ENCODE measurements at regions not wholly inside any gene's neighbourhood (a gene's known extent, or its start where the extent isn't known, plus 50 kb on each side); places are given as distances from the start of the nearest gene placed in this dataset.

GRCh38 chr14:87160989-87161388 is 832.0 kb downstream of the GALC start:
- Histone ChIP-seq H3K9me3 (no peaks in the 10 kb centered on the region), H3K4me3 (no peak overlapping the region), H3K4me1 (no peaks in the 10 kb centered on the region), H3K36me3 (no peaks in the 10 kb centered on the region), H3K27me3 (no peaks in the 10 kb centered on the region), H3K27ac (no peak overlapping the region)
- intact Hi-C loops (cut with DNase I), result no loop called here
- ATAC-seq (no peak), DNase-seq (no peak)
- no peak for TF ChIP-seq POLR2A (IDR thresholded peaks at IDR 0.05)
- no peak for TF ChIP-seq CTCF (IDR thresholded peaks at IDR 0.05)
- WGBS (ENCODE audit: insufficient coverage, low coverage, low lambda C conversion rate, missing lambda C conversion rate), result 20% methylated on average over 2 of the region's 2 CpGs

GRCh38 chr14:87158283-87158682 is 834.7 kb downstream of the GALC start:
- 59% methylated on average over 4 of the region's 5 CpGs for WGBS (ENCODE audit: insufficient coverage, low coverage, low lambda C conversion rate, missing lambda C conversion rate)
- H3K4me1 ChIP-seq, result no peaks in the 10 kb centered on the region
- no peak overlapping the region for H3K27ac ChIP-seq
- H3K27me3 ChIP-seq, result no peaks in the 10 kb centered on the region
- no peaks in the 10 kb centered on the region for H3K36me3 ChIP-seq
- H3K9me3 ChIP-seq, result no peaks in the 10 kb centered on the region
- TF ChIP-seq CTCF (IDR thresholded peaks at IDR 0.05) (no peak), POLR2A (IDR thresholded peaks at IDR 0.05) (no peak)
- no peak overlapping the region for H3K4me3 ChIP-seq
- DNase-seq, result no peak
- ATAC-seq, result no peak
- intact Hi-C loops (cut with DNase I), result no loop called here

- ATAC-seq (no peak), DNase-seq (no peak)
- TF ChIP-seq POLR2A (IDR thresholded peaks at IDR 0.05) (no peak), CTCF (IDR thresholded peaks at IDR 0.05) (no peak)
- H3K27me3 ChIP-seq, result no peaks in the 10 kb centered on the region
- no peaks in the 10 kb centered on the region for H3K9me3 ChIP-seq
- intact Hi-C loops (cut with DNase I), result no loop called here
- no peaks in the 10 kb centered on the region for H3K4me1 ChIP-seq
- H3K4me3 ChIP-seq, result no peak overlapping the region
- no peaks in the 10 kb centered on the region for H3K36me3 ChIP-seq
- H3K27ac ChIP-seq, result no peak overlapping the region
These were observed 836.1 kb downstream of the GALC start for GRCh38 chr14:87156878-87157277.

GRCh38 chr14:87155856-87156488 is 837.0 kb downstream of the GALC start:
- TF ChIP-seq CTCF (IDR thresholded peaks at IDR 0.05) (no peak), POLR2A (IDR thresholded peaks at IDR 0.05) (no peak)
- H3K27me3 ChIP-seq, result no peaks in the 10 kb centered on the region
- no peaks in the 10 kb centered on the region for H3K36me3 ChIP-seq
- H3K9me3 ChIP-seq, result no peaks in the 10 kb centered on the region
- ATAC-seq (no peak), DNase-seq (no peak)
- H3K4me3 ChIP-seq, result no peak overlapping the region
- no peaks in the 10 kb centered on the region for H3K4me1 ChIP-seq
- no peak overlapping the region for H3K27ac ChIP-seq
- WGBS (ENCODE audit: insufficient coverage, low coverage, low lambda C conversion rate, missing lambda C conversion rate), result 30% methylated on average over 1 of the region's 1 CpG
- intact Hi-C loops (cut with DNase I), result no loop called here

GRCh38 chr14:87153901-87154300 is 839.1 kb downstream of the GALC start:
- TF ChIP-seq CTCF (IDR thresholded peaks at IDR 0.05) (no peak), POLR2A (IDR thresholded peaks at IDR 0.05) (no peak)
- no peak for DNase-seq
- Histone ChIP-seq H3K4me3 (no peak overlapping the region), H3K36me3 (no peaks in the 10 kb centered on the region), H3K27me3 (no peaks in the 10 kb centered on the region), H3K4me1 (no peaks in the 10 kb centered on the region), H3K9me3 (no peaks in the 10 kb centered on the region), H3K27ac (no peak overlapping the region)
- intact Hi-C loops (cut with DNase I), result no loop called here
- ATAC-seq, result no peak
- WGBS (ENCODE audit: insufficient coverage, low coverage, low lambda C conversion rate, missing lambda C conversion rate), result 49% methylated on average over 4 of the region's 4 CpGs

Measured in right lobe of liver (tissue), 6 donors.